ENCODE measurements at regions not wholly inside any gene's neighbourhood (a gene's known extent, or its start where the extent isn't known, plus 50 kb on each side); places are given as distances from the start of the nearest gene placed in this dataset.

DNA sequence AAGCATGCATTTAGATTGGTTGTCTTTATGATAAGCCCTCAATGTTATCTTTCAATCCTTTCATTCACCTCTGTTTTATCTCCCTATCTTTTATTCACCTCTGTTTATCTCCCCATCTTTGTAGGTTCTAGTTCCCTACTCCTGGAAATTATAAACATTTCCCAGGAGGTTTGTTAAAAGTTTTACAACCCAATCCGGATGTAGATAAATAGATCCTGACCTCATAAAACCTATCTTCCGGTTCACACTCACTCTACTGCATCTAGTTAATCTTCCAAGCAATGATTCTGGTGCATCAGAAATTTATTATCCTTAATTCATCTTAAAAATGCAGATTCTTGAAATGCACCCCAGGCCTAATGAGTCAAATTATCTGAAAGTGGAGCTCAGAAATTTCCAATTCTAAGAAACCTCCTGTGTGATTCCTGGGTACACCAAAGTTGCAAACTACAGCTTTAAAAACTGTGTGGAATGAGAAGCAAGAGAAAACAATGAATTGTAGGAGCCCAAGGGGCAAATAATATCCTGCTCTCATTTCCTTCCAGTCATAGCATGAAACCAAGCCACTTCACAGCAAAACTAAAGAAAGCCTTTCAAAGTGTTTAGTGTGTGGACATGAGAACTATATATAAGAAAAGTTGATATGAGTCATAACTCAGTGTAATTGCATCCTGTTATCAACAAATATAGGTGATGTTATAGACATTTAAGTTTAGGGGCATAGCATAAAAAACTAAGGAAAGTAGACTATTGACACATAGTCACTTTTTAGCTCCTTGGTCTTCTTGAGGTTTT lies 51.1 kb upstream of the UGT8 start:
- Histone ChIP-seq H3K9me3 (ENCODE audit: low read depth) (no peaks in the 10 kb centered on the region), H3K4me3 (no peak overlapping the region), H3K4me1 (ENCODE audit: low read depth) (no peaks in the 10 kb centered on the region), H3K36me3 (no peaks in the 10 kb centered on the region), H3K27ac (no peak overlapping the region), H3K27me3 (no peaks in the 10 kb centered on the region)
- TF ChIP-seq, protein P1, sequence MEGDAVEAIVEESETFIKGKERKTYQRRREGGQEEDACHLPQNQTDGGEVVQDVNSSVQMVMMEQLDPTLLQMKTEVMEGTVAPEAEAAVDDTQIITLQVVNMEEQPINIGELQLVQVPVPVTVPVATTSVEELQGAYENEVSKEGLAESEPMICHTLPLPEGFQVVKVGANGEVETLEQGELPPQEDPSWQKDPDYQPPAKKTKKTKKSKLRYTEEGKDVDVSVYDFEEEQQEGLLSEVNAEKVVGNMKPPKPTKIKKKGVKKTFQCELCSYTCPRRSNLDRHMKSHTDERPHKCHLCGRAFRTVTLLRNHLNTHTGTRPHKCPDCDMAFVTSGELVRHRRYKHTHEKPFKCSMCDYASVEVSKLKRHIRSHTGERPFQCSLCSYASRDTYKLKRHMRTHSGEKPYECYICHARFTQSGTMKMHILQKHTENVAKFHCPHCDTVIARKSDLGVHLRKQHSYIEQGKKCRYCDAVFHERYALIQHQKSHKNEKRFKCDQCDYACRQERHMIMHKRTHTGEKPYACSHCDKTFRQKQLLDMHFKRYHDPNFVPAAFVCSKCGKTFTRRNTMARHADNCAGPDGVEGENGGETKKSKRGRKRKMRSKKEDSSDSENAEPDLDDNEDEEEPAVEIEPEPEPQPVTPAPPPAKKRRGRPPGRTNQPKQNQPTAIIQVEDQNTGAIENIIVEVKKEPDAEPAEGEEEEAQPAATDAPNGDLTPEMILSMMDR (IDR thresholded peaks at IDR 0.05; ENCODE audit: low read depth, low read length), result no peak
- DNase-seq (ENCODE audit: low read depth in 1 of 2, low spot score in 1 of 2), result no peak

Measured in cardiac muscle cell (in vitro differentiated cells and primary cell).